ENCODE measurements at regions not wholly inside any gene's neighbourhood (a gene's known extent, or its start where the extent isn't known, plus 50 kb on each side); places are given as distances from the start of the nearest gene placed in this dataset.

DNA sequence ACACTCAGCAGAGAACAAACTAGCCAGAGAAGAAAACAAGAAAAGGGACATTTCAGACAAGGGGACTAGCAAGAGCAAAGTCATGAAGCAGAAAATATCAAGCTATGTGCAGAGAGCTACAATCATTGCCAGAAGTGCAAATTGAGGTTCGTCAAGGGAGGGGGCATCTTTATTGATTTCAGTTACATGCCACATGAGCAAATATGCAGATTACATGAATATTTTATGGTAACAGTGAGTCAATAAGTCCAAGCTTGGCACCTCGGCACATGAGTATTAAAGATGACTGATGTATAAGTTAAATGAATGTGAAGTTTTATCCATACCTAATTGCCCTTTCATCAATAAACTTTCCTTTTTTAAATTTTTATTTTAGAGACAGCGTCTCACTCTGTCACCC lies 238.1 kb upstream of the DIAPH2 start:
- TF ChIP-seq, protein P1, sequence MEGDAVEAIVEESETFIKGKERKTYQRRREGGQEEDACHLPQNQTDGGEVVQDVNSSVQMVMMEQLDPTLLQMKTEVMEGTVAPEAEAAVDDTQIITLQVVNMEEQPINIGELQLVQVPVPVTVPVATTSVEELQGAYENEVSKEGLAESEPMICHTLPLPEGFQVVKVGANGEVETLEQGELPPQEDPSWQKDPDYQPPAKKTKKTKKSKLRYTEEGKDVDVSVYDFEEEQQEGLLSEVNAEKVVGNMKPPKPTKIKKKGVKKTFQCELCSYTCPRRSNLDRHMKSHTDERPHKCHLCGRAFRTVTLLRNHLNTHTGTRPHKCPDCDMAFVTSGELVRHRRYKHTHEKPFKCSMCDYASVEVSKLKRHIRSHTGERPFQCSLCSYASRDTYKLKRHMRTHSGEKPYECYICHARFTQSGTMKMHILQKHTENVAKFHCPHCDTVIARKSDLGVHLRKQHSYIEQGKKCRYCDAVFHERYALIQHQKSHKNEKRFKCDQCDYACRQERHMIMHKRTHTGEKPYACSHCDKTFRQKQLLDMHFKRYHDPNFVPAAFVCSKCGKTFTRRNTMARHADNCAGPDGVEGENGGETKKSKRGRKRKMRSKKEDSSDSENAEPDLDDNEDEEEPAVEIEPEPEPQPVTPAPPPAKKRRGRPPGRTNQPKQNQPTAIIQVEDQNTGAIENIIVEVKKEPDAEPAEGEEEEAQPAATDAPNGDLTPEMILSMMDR (IDR thresholded peaks at IDR 0.05) = no peak
- no peak for TF ChIP-seq POLR2A (IDR thresholded peaks at IDR 0.05)

Data from testis (tissue), 2 donors.